Astrocyte of the cerebellum (primary cell): ENCODE measurements at regions not wholly inside any gene's neighbourhood (a gene's known extent, or its start where the extent isn't known, plus 50 kb on each side); places are given as distances from the start of the nearest gene placed in this dataset.
A peak's percentile ranks its signal among the peaks of the same experiment; 100 is the strongest.

Experiments used
- DNase-seq: peaks from one replicate; pipeline ENCODE4 v3.0.0-alpha.2; 2011; ENCODE audit warnings: low read depth
- H3K4me3 ChIP-seq: 2 replicates; pipeline ENCODE4 v1.5.1; 2011; ENCODE audit warnings: mild to moderate bottlenecking, low read depth, low read length, moderate library complexity
- in situ Hi-C: cut with HindIII; loops from 2 replicates; pipeline ENCODE4 v1.10.0; 2017; ENCODE audit warnings: low sequenced_read_pairs
- TF ChIP-seq, protein P1 (sequence below): IDR thresholded peaks from 2 replicates; pipeline ENCODE4 v1.5.1; 2012; ENCODE audit warnings: low read length, low read depth, moderate library complexity, mild to moderate bottlenecking; ENCODE audit errors: missing control alignments

DNA sequence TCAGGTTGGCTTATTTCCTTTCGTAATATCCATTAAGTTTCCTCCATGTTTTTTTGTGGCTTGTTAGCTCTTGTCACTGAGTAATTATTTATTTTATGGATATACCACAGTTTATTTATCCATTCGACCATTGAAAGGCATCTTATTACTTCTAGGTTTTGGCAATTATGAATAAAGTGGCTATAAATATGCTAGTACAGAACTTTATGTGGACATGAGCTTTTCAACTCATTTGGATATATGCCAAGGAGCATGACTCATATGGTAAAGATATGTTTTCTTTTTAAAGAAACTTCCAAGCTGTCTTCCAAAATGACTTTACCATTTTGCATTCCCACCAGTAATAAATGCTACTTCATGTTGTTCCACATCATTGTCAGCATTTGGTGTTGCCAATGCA is 803.6 kb downstream of the GLUD2 start:
- peak; percentile 13 for DNase-seq
- in situ Hi-C loops, result no loop called here
- H3K4me3 ChIP-seq, result no peak overlapping the region
- TF ChIP-seq, protein P1, sequence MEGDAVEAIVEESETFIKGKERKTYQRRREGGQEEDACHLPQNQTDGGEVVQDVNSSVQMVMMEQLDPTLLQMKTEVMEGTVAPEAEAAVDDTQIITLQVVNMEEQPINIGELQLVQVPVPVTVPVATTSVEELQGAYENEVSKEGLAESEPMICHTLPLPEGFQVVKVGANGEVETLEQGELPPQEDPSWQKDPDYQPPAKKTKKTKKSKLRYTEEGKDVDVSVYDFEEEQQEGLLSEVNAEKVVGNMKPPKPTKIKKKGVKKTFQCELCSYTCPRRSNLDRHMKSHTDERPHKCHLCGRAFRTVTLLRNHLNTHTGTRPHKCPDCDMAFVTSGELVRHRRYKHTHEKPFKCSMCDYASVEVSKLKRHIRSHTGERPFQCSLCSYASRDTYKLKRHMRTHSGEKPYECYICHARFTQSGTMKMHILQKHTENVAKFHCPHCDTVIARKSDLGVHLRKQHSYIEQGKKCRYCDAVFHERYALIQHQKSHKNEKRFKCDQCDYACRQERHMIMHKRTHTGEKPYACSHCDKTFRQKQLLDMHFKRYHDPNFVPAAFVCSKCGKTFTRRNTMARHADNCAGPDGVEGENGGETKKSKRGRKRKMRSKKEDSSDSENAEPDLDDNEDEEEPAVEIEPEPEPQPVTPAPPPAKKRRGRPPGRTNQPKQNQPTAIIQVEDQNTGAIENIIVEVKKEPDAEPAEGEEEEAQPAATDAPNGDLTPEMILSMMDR, result no peak

DNA sequence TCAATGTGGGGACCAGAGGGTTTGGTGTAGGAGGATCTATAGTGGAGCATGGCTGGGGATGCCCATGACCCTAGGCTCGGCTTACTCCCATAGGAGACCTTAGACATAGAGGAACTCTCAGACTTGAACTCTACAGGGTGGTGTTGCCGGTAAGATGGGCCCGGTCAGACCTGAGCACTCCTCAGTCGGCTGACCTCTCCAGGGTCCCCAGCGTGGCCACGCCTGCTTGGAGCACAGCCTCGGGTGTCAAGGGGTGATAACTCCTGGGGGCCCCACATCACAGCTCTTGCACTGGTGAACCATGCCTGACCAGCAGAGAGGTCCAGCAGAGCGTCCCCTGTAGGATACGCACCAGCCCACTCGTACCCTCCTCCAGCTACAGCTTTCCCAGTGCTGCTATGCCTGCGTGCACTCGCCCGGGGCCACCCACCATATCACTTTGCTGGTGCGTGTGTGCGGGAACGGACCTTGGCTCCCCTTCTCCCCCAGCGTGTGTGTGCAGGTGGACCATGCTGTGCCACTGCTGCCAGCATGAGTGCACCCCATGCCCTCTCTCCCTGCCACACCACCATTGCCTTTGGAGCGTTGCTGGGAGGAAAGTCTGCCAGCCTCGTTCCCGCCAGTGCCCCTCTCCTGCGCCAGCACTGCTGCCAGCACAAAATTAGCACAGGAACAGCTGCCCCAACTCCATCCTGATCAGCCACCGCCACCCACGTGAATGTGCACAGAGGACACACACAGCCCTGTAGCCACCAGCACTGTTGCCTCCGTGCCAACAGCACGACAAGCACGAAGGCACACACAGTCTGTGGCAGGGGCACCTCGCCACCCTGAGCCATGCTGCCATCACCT is 806.6 kb downstream of the GLUD2 start:
- in situ Hi-C loops, result no loop called here

DNA sequence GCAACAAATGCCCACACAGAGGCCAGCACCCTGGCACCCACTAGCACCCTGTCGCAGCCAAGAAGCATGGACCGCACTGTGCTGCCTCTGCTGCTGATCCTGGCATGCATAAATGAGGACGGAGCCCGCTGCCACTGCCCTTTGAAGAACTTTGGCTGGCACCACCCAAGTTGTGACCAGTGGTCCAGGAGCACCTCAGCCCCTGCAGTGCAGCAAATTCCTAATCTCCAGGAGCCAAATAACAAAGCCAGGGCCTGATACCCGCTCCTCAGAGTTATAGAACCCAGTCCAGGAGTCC is 807.2 kb downstream of the GLUD2 start:
- TF ChIP-seq, protein P1, result no peak
- in situ Hi-C loops, result no loop called here

More for the DNA sequence above, 806.6 kb downstream of the GLUD2 start:
- DNase-seq, result no peak
- no peak overlapping the region for H3K4me3 ChIP-seq
- TF ChIP-seq, protein P1, result no peak

DNA sequence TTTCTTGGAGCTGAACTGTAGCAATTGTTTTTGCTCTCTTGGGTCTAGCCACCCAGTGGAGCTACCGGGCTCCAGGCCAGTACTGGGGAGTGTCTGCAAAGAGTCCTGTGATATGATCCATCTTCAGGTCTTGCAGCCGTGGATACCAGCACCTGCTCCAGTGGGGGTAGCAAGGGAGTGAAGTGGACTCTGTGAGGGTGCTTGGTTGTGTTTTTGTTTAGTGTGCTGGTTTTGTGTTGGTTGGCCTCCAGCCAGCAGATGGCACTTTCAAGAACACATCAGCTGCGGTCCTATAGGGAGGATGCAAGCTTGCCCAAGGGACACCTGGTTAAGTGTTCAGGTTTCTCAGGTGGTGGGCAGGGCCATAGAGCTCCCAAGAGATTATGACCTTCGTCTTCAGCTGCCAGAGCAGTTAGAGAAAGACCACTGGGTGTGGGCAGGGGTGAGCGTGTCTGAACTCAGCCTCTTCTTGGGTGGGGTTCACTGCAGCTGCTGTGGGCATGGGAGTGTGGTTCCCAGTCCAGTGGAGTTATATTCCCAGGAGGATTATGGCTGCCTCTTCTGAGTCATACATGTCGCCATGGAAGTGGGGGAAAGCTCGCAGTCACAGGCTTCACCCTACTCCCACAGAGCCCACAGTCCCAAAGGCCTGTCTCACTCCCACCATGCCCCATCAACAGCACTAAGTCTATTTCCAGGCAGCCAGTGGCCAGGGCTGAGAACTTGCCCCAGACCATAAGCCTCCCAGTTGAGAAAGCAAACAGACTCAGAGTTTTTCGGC is 811.6 kb downstream of the GLUD2 start:
- in situ Hi-C loops, result no loop called here
- no peak for DNase-seq
- H3K4me3 ChIP-seq, result no peak overlapping the region
- TF ChIP-seq, protein P1, result no peak

More for the DNA sequence above, 807.2 kb downstream of the GLUD2 start:
- no peak for DNase-seq
- H3K4me3 ChIP-seq, result no peak overlapping the region

DNA sequence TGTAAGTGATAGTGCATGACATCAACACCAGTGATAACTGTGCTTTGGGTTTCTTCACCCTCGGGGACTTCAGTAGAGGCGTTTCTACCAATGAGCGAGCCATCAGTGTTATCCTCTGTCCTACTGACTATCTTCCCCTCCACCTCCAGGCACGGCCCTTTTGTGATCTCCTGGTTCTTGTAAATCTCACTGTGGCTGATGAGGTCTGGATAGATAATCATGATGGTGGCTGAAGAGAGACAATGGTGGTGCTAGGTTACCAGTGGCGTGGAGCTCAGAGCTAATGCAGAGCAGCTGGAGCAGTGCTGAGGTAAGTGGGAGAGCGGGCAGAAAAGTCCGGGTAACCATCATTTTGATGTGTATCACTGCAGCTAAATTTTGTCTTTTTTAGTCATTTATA is 816.6 kb downstream of the GLUD2 start:
- no peak for DNase-seq
- H3K4me3 ChIP-seq, result no peak overlapping the region
- TF ChIP-seq, protein P1, result no peak
- in situ Hi-C loops, result no loop called here

DNA sequence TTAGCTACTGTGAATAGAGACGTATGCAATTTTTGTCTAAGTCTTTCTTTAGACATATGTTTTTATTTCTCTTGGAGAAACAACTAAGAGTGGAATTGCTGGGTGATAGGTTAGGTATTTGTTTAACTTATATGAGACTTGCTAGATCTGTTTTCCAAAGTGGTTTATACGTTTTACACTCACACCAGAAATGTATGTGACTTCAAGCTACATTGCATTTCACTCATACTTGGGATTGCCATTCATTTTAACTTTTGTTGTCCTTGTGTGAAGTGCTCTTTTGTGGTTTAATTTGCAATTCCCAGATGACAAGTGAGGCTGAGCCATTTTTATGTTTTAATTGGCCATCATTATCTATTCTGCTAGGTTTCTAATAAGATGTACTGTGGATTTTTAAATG is 817.2 kb downstream of the GLUD2 start:
- TF ChIP-seq, protein P1, result no peak
- no peak for DNase-seq
- in situ Hi-C loops, result no loop called here
- H3K4me3 ChIP-seq, result no peak overlapping the region
